GM12878 (cell line): ENCODE measurements at regions not wholly inside any gene's neighbourhood (a gene's known extent, or its start where the extent isn't known, plus 50 kb on each side); places are given as distances from the start of the nearest gene placed in this dataset.
A peak's percentile ranks its signal among the peaks of the same experiment; 100 is the strongest.

Experiments
- ASH2L ChIP-seq: fragments of 300-600, 200-600 bp; sonication (generic); IDR thresholded peaks from 2 replicates; pipeline ENCODE4 v1.6.1; 2017; ENCODE audit warnings: low read depth, mild to moderate bottlenecking, borderline replicate concordance
- BACH1 ChIP-seq: fragments of 450-650 bp; IDR thresholded peaks from 2 replicates; pipeline ENCODE4 v1.6.1; 2017; ENCODE audit warnings: mild to moderate bottlenecking, borderline replicate concordance
- CBX5 ChIP-seq: sonication (generic); IDR thresholded peaks from 2 replicates; pipeline ENCODE4 v1.6.1; 2016; ENCODE audit warnings: low read depth, moderate library complexity, mild to moderate bottlenecking, inconsistent platforms
- EGR1 ChIP-seq, 2 experiments: IDR thresholded peaks; 1 replicate in 1 of 2; 2 replicates in 1 of 2; pipeline ENCODE4 v1.6.1; 2011 to 2012; ENCODE audit warnings: low read depth in 2 of 2, low read length in 2 of 2, borderline replicate concordance in 1 of 2, mild to moderate bottlenecking in 1 of 2, moderate library complexity in 1 of 2
- GABPA ChIP-seq: IDR thresholded peaks from 2 replicates; pipeline ENCODE4 v1.6.1; 2014; ENCODE audit warnings: antibody characterized with exemption, low read depth, mild to moderate bottlenecking, inconsistent platforms
- GATAD2B ChIP-seq: fragments of 450-650 bp; conservative IDR thresholded peaks from 2 replicates; pipeline ENCODE4 v1.6.1; 2017; ENCODE audit warnings: low read depth, mild to moderate bottlenecking, moderate library complexity
- HDGF ChIP-seq: fragments of 450-650 bp; IDR thresholded peaks from 2 replicates; pipeline ENCODE4 v1.6.1; 2016; ENCODE audit warnings: antibody characterized with exemption
- HSF1 ChIP-seq: fragments of 150-350 bp; IDR thresholded peaks from 2 replicates; pipeline ENCODE4 v1.6.1; 2014; ENCODE audit warnings: mild to moderate bottlenecking, low read depth, low read length
- IKZF1 ChIP-seq: fragments of 450-650 bp; conservative IDR thresholded peaks from 2 replicates; pipeline ENCODE4 v1.6.1; 2017; ENCODE audit warnings: antibody characterized with exemption, mild to moderate bottlenecking
- IKZF2 ChIP-seq, 2 experiments: fragments of 450-650 bp; IDR thresholded peaks; 2 replicates each; pipeline ENCODE4 v1.6.1; 2017; ENCODE audit warnings: mild to moderate bottlenecking in 2 of 2, moderate library complexity in 2 of 2
- IRF5 ChIP-seq: fragments of 450-650 bp; IDR thresholded peaks from 2 replicates; pipeline ENCODE4 v1.6.1; 2017; ENCODE audit warnings: borderline replicate concordance
- KLF5 ChIP-seq: fragments of 450-650 bp; IDR thresholded peaks from 2 replicates; pipeline ENCODE4 v1.6.1; 2014; ENCODE audit warnings: mild to moderate bottlenecking; ENCODE audit not compliant: partially characterized antibody
- LARP7 ChIP-seq: fragments of 450-650 bp; IDR thresholded peaks from 2 replicates; pipeline ENCODE4 v1.6.1; 2017; ENCODE audit warnings: mild to moderate bottlenecking
- MTA3 ChIP-seq: IDR thresholded peaks from 2 replicates; pipeline ENCODE4 v1.6.1; 2012; ENCODE audit warnings: low read length, inconsistent platforms, borderline replicate concordance
- MYB ChIP-seq: fragments of 150-350 bp; IDR thresholded peaks from 2 replicates; pipeline ENCODE4 v1.6.1; 2014; ENCODE audit warnings: mild to moderate bottlenecking, low read depth, low read length, borderline replicate concordance
- NFYB ChIP-seq: IDR thresholded peaks from 2 replicates; pipeline ENCODE4 v1.6.1; 2011; ENCODE audit warnings: low read depth, mild to moderate bottlenecking, low read length, improper control_type of control experiment, moderate library complexity; ENCODE audit not compliant: insufficient read depth
- NR2F1 ChIP-seq: fragments of 450-650 bp; conservative IDR thresholded peaks from 2 replicates; pipeline ENCODE4 v1.6.1; 2017; ENCODE audit warnings: mild to moderate bottlenecking
- PAX5 ChIP-seq: IDR thresholded peaks from 2 replicates; pipeline ENCODE4 v1.6.1; 2011; ENCODE audit warnings: low read depth, low read length, borderline replicate concordance
- PAX8 ChIP-seq: fragments of 450-650 bp; IDR thresholded peaks from 2 replicates; pipeline ENCODE4 v1.6.1; 2017; ENCODE audit warnings: mild to moderate bottlenecking, moderate library complexity
- PML ChIP-seq: IDR thresholded peaks from 2 replicates; pipeline ENCODE4 v1.6.1; 2012; ENCODE audit warnings: low read length, inconsistent platforms
- POLR2AphosphoS5 ChIP-seq: IDR thresholded peaks from 2 replicates; pipeline ENCODE4 v1.6.1; 2011; ENCODE audit warnings: mild to moderate bottlenecking, low read length, inconsistent platforms
- RELA ChIP-seq: fragments of 450-650 bp; IDR thresholded peaks from 2 replicates; pipeline ENCODE4 v1.8.0; 2014; ENCODE audit warnings: borderline replicate concordance; ENCODE audit not compliant: partially characterized antibody
- RELB ChIP-seq: fragments of 450-650 bp; IDR thresholded peaks from 2 replicates; pipeline ENCODE4 v1.6.1; 2017; ENCODE audit warnings: low read depth, mild to moderate bottlenecking, moderate library complexity
- SKIL ChIP-seq: fragments of 450-650 bp; IDR thresholded peaks from 2 replicates; pipeline ENCODE4 v1.6.1; 2017; ENCODE audit warnings: mild to moderate bottlenecking, low read depth, inconsistent platforms; ENCODE audit not compliant: poor library complexity, severe bottlenecking
- STAT1 ChIP-seq: fragments of 450-650 bp; conservative IDR thresholded peaks from 2 replicates; pipeline ENCODE4 v1.6.1; 2014; ENCODE audit warnings: antibody characterized with exemption, mild to moderate bottlenecking
- TARDBP ChIP-seq: IDR thresholded peaks from 2 replicates; pipeline ENCODE4 v1.6.1; 2016; ENCODE audit warnings: borderline replicate concordance
- YBX1 ChIP-seq: fragments of 450-650 bp; IDR thresholded peaks from 2 replicates; pipeline ENCODE4 v1.6.1; 2016; ENCODE audit warnings: antibody characterized with exemption

- TF ChIP-seq LARP7: no peak
- no peak for TF ChIP-seq TARDBP
- no peak for TF ChIP-seq STAT1
- no peak for TF ChIP-seq RELA
- no peak for TF ChIP-seq PML
- TF ChIP-seq KLF5: no peak
- TF ChIP-seq MTA3: no peak
- TF ChIP-seq HSF1: no peak
- no peak for TF ChIP-seq NFYB
- TF ChIP-seq SKIL: no peak
- 0 out of 4 replicates have a peak, but pooled peaks of 1 of the 2 experiments have one; percentile 24 for TF ChIP-seq IKZF2 (IDR thresholded peaks at IDR 0.05)
- TF ChIP-seq ASH2L: no peak
- TF ChIP-seq POLR2AphosphoS5: no peak
- 0 out of 2 replicates have a peak, but pooled peaks have one; percentile 18 for TF ChIP-seq GATAD2B
- peak; percentile 55; the same call in 1 of the 2 replicates for TF ChIP-seq IKZF1
- TF ChIP-seq HDGF: no peak
- TF ChIP-seq MYB: no peak
- no peak for TF ChIP-seq YBX1
- TF ChIP-seq EGR1 (IDR thresholded peaks at IDR 0.05; ENCODE audit: borderline replicate concordance in 1 of 2, low read depth in 2 of 2, low read length in 2 of 2): no peak
- no peak for TF ChIP-seq PAX8
- no peak for TF ChIP-seq PAX5
- TF ChIP-seq NR2F1: 0 out of 2 replicates have a peak, but pooled peaks have one; percentile 44
- TF ChIP-seq RELB: no peak
- no peak for TF ChIP-seq CBX5
- no peak for TF ChIP-seq IRF5
- TF ChIP-seq BACH1: no peak
- TF ChIP-seq GABPA: no peak
These were observed 993.1 kb downstream of the TSN start (continued) for GRCh38 chr2:122748552-122749011.
